GM23338 (cell line): ENCODE measurements at regions not wholly inside any gene's neighbourhood (a gene's known extent, or its start where the extent isn't known, plus 50 kb on each side); places are given as distances from the start of the nearest gene placed in this dataset.
"Not testable (repeated sequence)": the region's sequence is repeated elsewhere in the genome, so short reads cannot be mapped to it uniquely, and the experiment has no call there.

Experiments used
- EZH2 ChIP-seq: fragments of 200-600 bp; sonication (generic); IDR thresholded peaks from one replicate; pipeline ENCODE4 v1.8.0; 2017; ENCODE audit warnings: antibody characterized with exemption, mild to moderate bottlenecking, low read depth; ENCODE audit not compliant: unreplicated experiment
- EZH2phosphoT487 ChIP-seq: fragments of 200-600 bp; sonication (generic); IDR thresholded peaks from one replicate; pipeline ENCODE4 v1.8.1; 2018; ENCODE audit warnings: antibody characterized with exemption; ENCODE audit not compliant: unreplicated experiment
- POLR2AphosphoS5 ChIP-seq: IDR thresholded peaks from 2 replicates; pipeline ENCODE4 v1.6.1; 2016; ENCODE audit warnings: antibody characterized with exemption, low read depth
- ZNF331 ChIP-seq: fragments of 250-450 bp; sonication (Bioruptor Pico); IDR thresholded peaks from 2 replicates; pipeline ENCODE4 v1.5.0; 2020; ENCODE audit warnings: low read depth, mild to moderate bottlenecking, moderate library complexity
- TF ChIP-seq, protein P1 (sequence below), 2 experiments: fragments of 200-600 bp in 1 of 2; sonication (generic) in 1 of 2; conservative IDR thresholded peaks; 2 replicates each; pipeline versions ENCODE4 v1.5.1 to v1.6.1; 2016 to 2017; ENCODE audit warnings: antibody characterized with exemption in 2 of 2, low read depth in 2 of 2, mild to moderate bottlenecking in 2 of 2, moderate library complexity in 1 of 2
- TF ChIP-seq, protein P2 (sequence below): IDR thresholded peaks from one replicate; pipeline ENCODE4 v1.6.1; 2018; ENCODE audit warnings: antibody characterized with exemption; ENCODE audit not compliant: unreplicated experiment

DNA sequence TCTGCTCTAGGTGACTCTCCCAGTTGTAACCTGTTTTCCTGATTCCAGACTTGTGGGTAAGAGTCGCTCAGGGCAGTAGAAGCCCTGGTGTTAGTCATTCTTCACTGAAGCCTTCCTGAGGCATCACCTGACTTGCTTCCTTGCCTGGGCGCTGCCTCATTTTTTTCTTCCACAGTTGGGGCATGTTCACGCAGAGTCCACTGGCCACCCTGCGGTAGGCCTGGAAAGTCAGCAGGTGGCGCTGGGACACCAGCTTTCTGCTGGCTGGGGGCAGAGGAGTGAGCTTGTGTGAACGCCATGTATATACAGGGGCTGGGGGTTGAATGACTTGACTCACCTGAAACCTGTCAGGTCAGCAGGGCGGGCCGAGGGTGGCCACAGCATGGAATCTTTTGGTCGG is 189.3 kb upstream of the TP53TG3 start:
- TF ChIP-seq, protein P1, sequence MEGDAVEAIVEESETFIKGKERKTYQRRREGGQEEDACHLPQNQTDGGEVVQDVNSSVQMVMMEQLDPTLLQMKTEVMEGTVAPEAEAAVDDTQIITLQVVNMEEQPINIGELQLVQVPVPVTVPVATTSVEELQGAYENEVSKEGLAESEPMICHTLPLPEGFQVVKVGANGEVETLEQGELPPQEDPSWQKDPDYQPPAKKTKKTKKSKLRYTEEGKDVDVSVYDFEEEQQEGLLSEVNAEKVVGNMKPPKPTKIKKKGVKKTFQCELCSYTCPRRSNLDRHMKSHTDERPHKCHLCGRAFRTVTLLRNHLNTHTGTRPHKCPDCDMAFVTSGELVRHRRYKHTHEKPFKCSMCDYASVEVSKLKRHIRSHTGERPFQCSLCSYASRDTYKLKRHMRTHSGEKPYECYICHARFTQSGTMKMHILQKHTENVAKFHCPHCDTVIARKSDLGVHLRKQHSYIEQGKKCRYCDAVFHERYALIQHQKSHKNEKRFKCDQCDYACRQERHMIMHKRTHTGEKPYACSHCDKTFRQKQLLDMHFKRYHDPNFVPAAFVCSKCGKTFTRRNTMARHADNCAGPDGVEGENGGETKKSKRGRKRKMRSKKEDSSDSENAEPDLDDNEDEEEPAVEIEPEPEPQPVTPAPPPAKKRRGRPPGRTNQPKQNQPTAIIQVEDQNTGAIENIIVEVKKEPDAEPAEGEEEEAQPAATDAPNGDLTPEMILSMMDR (conservative IDR thresholded peaks at IDR 0.05; ENCODE audit: low read depth in 2 of 2), result not testable (repeated sequence)
- not testable (repeated sequence) for TF ChIP-seq EZH2phosphoT487; EZH2; POLR2AphosphoS5; ZNF331 (CRISPR knock-in tag)
- TF ChIP-seq, protein P2, sequence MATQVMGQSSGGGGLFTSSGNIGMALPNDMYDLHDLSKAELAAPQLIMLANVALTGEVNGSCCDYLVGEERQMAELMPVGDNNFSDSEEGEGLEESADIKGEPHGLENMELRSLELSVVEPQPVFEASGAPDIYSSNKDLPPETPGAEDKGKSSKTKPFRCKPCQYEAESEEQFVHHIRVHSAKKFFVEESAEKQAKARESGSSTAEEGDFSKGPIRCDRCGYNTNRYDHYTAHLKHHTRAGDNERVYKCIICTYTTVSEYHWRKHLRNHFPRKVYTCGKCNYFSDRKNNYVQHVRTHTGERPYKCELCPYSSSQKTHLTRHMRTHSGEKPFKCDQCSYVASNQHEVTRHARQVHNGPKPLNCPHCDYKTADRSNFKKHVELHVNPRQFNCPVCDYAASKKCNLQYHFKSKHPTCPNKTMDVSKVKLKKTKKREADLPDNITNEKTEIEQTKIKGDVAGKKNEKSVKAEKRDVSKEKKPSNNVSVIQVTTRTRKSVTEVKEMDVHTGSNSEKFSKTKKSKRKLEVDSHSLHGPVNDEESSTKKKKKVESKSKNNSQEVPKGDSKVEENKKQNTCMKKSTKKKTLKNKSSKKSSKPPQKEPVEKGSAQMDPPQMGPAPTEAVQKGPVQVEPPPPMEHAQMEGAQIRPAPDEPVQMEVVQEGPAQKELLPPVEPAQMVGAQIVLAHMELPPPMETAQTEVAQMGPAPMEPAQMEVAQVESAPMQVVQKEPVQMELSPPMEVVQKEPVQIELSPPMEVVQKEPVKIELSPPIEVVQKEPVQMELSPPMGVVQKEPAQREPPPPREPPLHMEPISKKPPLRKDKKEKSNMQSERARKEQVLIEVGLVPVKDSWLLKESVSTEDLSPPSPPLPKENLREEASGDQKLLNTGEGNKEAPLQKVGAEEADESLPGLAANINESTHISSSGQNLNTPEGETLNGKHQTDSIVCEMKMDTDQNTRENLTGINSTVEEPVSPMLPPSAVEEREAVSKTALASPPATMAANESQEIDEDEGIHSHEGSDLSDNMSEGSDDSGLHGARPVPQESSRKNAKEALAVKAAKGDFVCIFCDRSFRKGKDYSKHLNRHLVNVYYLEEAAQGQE, result not testable (repeated sequence)
